H1 (cell line): ENCODE measurements at regions not wholly inside any gene's neighbourhood (a gene's known extent, or its start where the extent isn't known, plus 50 kb on each side); places are given as distances from the start of the nearest gene placed in this dataset.

Experiments
- CTBP2 ChIP-seq: IDR thresholded peaks from 2 replicates; pipeline ENCODE4 v1.7.0; 2011; ENCODE audit warnings: borderline replicate concordance, mild to moderate bottlenecking, moderate library complexity, mixed read lengths, low read length; ENCODE audit not compliant: insufficient read depth, insufficient read length
- CTCF ChIP-seq, 3 experiments: IDR thresholded peaks; 1 replicate in 2 of 3; 2 replicates in 1 of 3; pipeline versions ENCODE4 v1.5.1 to v1.6.1; 2011; ENCODE audit warnings: low read length in 3 of 3, mild to moderate bottlenecking in 3 of 3, inconsistent platforms in 2 of 3, low read depth in 1 of 3, moderate library complexity in 1 of 3; ENCODE audit not compliant: insufficient read depth in 1 of 3; ENCODE audit errors: control extremely low read depth in 1 of 3
- FOSL1 ChIP-seq: IDR thresholded peaks from 2 replicates; pipeline ENCODE4 v1.6.1; 2011; ENCODE audit warnings: mild to moderate bottlenecking, low read depth, low read length, moderate library complexity; ENCODE audit not compliant: insufficient read depth
- MAFK ChIP-seq: IDR thresholded peaks from 2 replicates; pipeline ENCODE4 v1.6.1; 2012; ENCODE audit warnings: low read depth, mild to moderate bottlenecking, improper control_type of control experiment, low read length
- NRF1 ChIP-seq: IDR thresholded peaks from 2 replicates; pipeline ENCODE4 v1.6.1; 2011; ENCODE audit warnings: mild to moderate bottlenecking, low read depth, low read length, improper control_type of control experiment
- POLR2AphosphoS5 ChIP-seq: IDR thresholded peaks from 2 replicates; pipeline ENCODE4 v1.6.1; 2011; ENCODE audit warnings: low read depth, low read length
- RNF2 ChIP-seq: fragments of 200-900, 300-1000 bp; sonication (generic); IDR thresholded peaks from 2 replicates; pipeline ENCODE4 v1.7.1; 2016; ENCODE audit warnings: borderline replicate concordance, low read depth, mild to moderate bottlenecking, antibody characterized with exemption, low read length; ENCODE audit not compliant: poor library complexity, severe bottlenecking; ENCODE audit errors: missing control alignments
- SIN3A ChIP-seq, 2 experiments: IDR thresholded peaks in 1 of 2; conservative IDR thresholded peaks in 1 of 2; 2 replicates each; pipeline ENCODE4 v1.6.1; 2011 to 2012; ENCODE audit warnings: low read length in 2 of 2, improper control_type of control experiment in 1 of 2, low read depth in 1 of 2, mild to moderate bottlenecking in 1 of 2
- TCF12 ChIP-seq: IDR thresholded peaks from 2 replicates; pipeline ENCODE4 v1.6.1; 2011; ENCODE audit warnings: low read depth, mild to moderate bottlenecking, low read length

GRCh38 chr4:94116842-94117241, 90.8 kb upstream of the SMARCAD1 start (continued):
- TF ChIP-seq FOSL1, result no peak
- no peak for TF ChIP-seq CTCF (IDR thresholded peaks at IDR 0.05; ENCODE audit: control extremely low read depth in 1 of 3, insufficient read depth in 1 of 3, low read depth in 1 of 3, low read length in 3 of 3)
- TF ChIP-seq SIN3A (conservative IDR thresholded peaks at IDR 0.05 in 1 of 2, IDR thresholded peaks at IDR 0.05 in 1 of 2; ENCODE audit: low read depth in 1 of 2, low read length in 2 of 2), result no peak
- no peak for TF ChIP-seq RNF2
- no peak for TF ChIP-seq NRF1
- TF ChIP-seq CTBP2, result no peak
- TF ChIP-seq POLR2AphosphoS5, result no peak
- no peak for TF ChIP-seq MAFK
- TF ChIP-seq TCF12, result no peak
